WTC11 (cell line): ENCODE measurements at regions not wholly inside any gene's neighbourhood (a gene's known extent, or its start where the extent isn't known, plus 50 kb on each side); places are given as distances from the start of the nearest gene placed in this dataset.

Source experiments
- ATAC-seq: fragments of 200-7000 bp; cut with Tn5 transposase; 2 replicates; pipeline ENCODE4 v1.10.0; 2021; ENCODE audit warnings: mild to moderate bottlenecking, moderate library complexity
- CTCF ChIA-PET: fragments of 300-600 bp; sonication (Branson Sonifier 250); formaldehyde crosslinking; loops from one replicate; lab custom pipeline; 2021; ENCODE audit warnings: antibody characterized with exemption; lab: Charles Lee
- POLR2A ChIA-PET: fragments of 350-600 bp; sonication (Branson Sonifier 250); formaldehyde crosslinking; loops from one replicate; lab custom pipeline; 2021; ENCODE audit warnings: antibody characterized with exemption; lab: Charles Lee
- DNase-seq: peaks from one replicate; pipeline ENCODE4 v3.0.0; 2021; ENCODE audit warnings: low spot score
- H3K27ac Mint-ChIP-seq: 2 replicates; pipeline ENCODE4 v1.8.0; 2021; ENCODE audit warnings: mixed read lengths
- H3K27me3 Mint-ChIP-seq: 2 replicates; pipeline ENCODE4 v1.8.0; 2021; ENCODE audit warnings: low read depth, mild to moderate bottlenecking, moderate library complexity, mixed read lengths
- H3K36me3 Mint-ChIP-seq: 2 replicates; pipeline ENCODE4 v1.8.0; 2021; ENCODE audit warnings: mixed read lengths
- H3K4me1 Mint-ChIP-seq: 2 replicates; pipeline ENCODE4 v1.8.0; 2022; ENCODE audit warnings: mixed read lengths
- H3K4me3 Mint-ChIP-seq: 2 replicates; pipeline ENCODE4 v1.8.0; 2021; ENCODE audit warnings: mild to moderate bottlenecking, moderate library complexity, mixed read lengths
- H3K9me3 Mint-ChIP-seq: 2 replicates; pipeline ENCODE4 v1.8.0; 2021; ENCODE audit warnings: mixed read lengths
- ARID4B ChIP-seq: sonication (generic); formaldehyde crosslinking; IDR thresholded peaks from 2 replicates; pipeline ENCODE4 v1.8.0; 2023; ENCODE audit warnings: missing genetic modification reagents, mild to moderate bottlenecking, borderline replicate concordance
- CBFB ChIP-seq: sonication (generic); formaldehyde crosslinking; IDR thresholded peaks from 2 replicates; pipeline ENCODE4 v1.8.1; 2022; ENCODE audit warnings: mild to moderate bottlenecking, low read depth, missing genetic modification reagents
- CREB1 ChIP-seq: sonication (generic); formaldehyde crosslinking; IDR thresholded peaks from 2 replicates; pipeline ENCODE4 v1.8.0; 2023; ENCODE audit warnings: mild to moderate bottlenecking, missing genetic modification reagents
- E2F4 ChIP-seq: sonication (generic); formaldehyde crosslinking; IDR thresholded peaks from 2 replicates; pipeline ENCODE4 v1.8.1; 2022; ENCODE audit warnings: low read depth, mild to moderate bottlenecking, moderate library complexity, missing genetic modification reagents, borderline replicate concordance
- ERG ChIP-seq: fragments of 250-450 bp; sonication (Bioruptor Pico); IDR thresholded peaks from 2 replicates; pipeline ENCODE4 v1.8.0; 2021; ENCODE audit warnings: mild to moderate bottlenecking
- FOXP4 ChIP-seq: sonication (generic); formaldehyde crosslinking; IDR thresholded peaks from 2 replicates; pipeline ENCODE4 v1.8.0; 2022; ENCODE audit warnings: mild to moderate bottlenecking, missing genetic modification reagents
- GABPB1 ChIP-seq: sonication (generic); formaldehyde crosslinking; IDR thresholded peaks from 2 replicates; pipeline ENCODE4 v1.8.1; 2023; ENCODE audit warnings: mild to moderate bottlenecking, missing genetic modification reagents
- JUN ChIP-seq: sonication (generic); formaldehyde crosslinking; IDR thresholded peaks from 2 replicates; pipeline ENCODE4 v1.8.0; 2023; ENCODE audit warnings: mild to moderate bottlenecking, missing genetic modification reagents
- MAX ChIP-seq: sonication (generic); formaldehyde crosslinking; IDR thresholded peaks from 2 replicates; pipeline ENCODE4 v1.8.0; 2022; ENCODE audit warnings: mild to moderate bottlenecking, missing genetic modification reagents
- NR3C1 ChIP-seq: sonication (generic); formaldehyde crosslinking; conservative IDR thresholded peaks from 2 replicates; pipeline ENCODE4 v1.8.1; 2023; ENCODE audit warnings: low read depth, mild to moderate bottlenecking, missing genetic modification reagents
- PRDM15 ChIP-seq: sonication (generic); formaldehyde crosslinking; IDR thresholded peaks from 2 replicates; pipeline ENCODE4 v1.8.0; 2022; ENCODE audit warnings: missing genetic modification reagents
- PREB ChIP-seq: sonication (generic); formaldehyde crosslinking; IDR thresholded peaks from 2 replicates; pipeline ENCODE4 v1.8.1; 2022; ENCODE audit warnings: mild to moderate bottlenecking, missing genetic modification reagents, moderate library complexity, borderline replicate concordance
- SMAD3 ChIP-seq: sonication (generic); formaldehyde crosslinking; IDR thresholded peaks from 2 replicates; pipeline ENCODE4 v1.8.0; 2022; ENCODE audit warnings: missing genetic modification reagents, mild to moderate bottlenecking, borderline replicate concordance
- SMAD4 ChIP-seq: sonication (generic); formaldehyde crosslinking; IDR thresholded peaks from 2 replicates; pipeline ENCODE4 v1.8.0; 2022; ENCODE audit warnings: mild to moderate bottlenecking, missing genetic modification reagents
- ZNF219 ChIP-seq: sonication (generic); formaldehyde crosslinking; IDR thresholded peaks from 2 replicates; pipeline ENCODE4 v1.8.0; 2023; ENCODE audit warnings: missing genetic modification reagents, mild to moderate bottlenecking, borderline replicate concordance
- ZNF232 ChIP-seq: sonication (generic); formaldehyde crosslinking; IDR thresholded peaks from 2 replicates; pipeline ENCODE4 v1.8.0; 2022; ENCODE audit warnings: mild to moderate bottlenecking, missing genetic modification reagents
- ZNF423 ChIP-seq: fragments of 250-450 bp; sonication (Bioruptor Pico); IDR thresholded peaks from 2 replicates; pipeline ENCODE4 v2.1.2; 2022; ENCODE audit warnings: mild to moderate bottlenecking, moderate library complexity

GRCh38 chr10:130924138-130924819 is 387.2 kb downstream of the TCERG1L start (continued):
- TF ChIP-seq ARID4B (CRISPR knock-in tag) (peak; percentile 73; the same call in 1 of the 2 replicates), GABPB1 (CRISPR knock-in tag) (no peak), PRDM15 (CRISPR knock-in tag) (no peak), PREB (CRISPR knock-in tag) (no peak), FOXP4 (CRISPR knock-in tag) (peak; percentile 90; the same call in 1 of the 2 replicates), JUN (CRISPR knock-in tag) (no peak), SMAD4 (CRISPR knock-in tag) (0 out of 2 replicates have a peak, but pooled peaks have one; percentile 52), SMAD3 (CRISPR knock-in tag) (peak; percentile 64; the same call in 1 of the 2 replicates), E2F4 (CRISPR knock-in tag) (peak; percentile 39; the same call in 1 of the 2 replicates), CBFB (CRISPR knock-in tag) (no peak), CREB1 (CRISPR knock-in tag) (no peak), NR3C1 (no peak)

- DNase-seq (no peak), ATAC-seq (no peak)
- Mint-ChIP-seq H3K4me3 (no peak overlapping the region), H3K27me3 (no peaks in the 10 kb centered on the region), H3K27ac (no peak overlapping the region), H3K36me3 (peaks cover 23% of the 10 kb centered on the region), H3K4me1 (no peaks in the 10 kb centered on the region), H3K9me3 (peaks cover 10% of the 10 kb centered on the region)
- ChIA-PET CTCF (no interaction called here), POLR2A (no interaction called here)
- no peak for TF ChIP-seq MAX (CRISPR knock-in tag)
- TF ChIP-seq ZNF423 (CRISPR knock-in tag): no peak
- no peak for TF ChIP-seq ZNF219 (CRISPR knock-in tag)
- TF ChIP-seq PRDM15 (CRISPR knock-in tag): no peak
- TF ChIP-seq ERG (CRISPR knock-in tag): no peak
- no peak for TF ChIP-seq ZNF232
Measured at GRCh38 chr10:130926442-130926841, 385.1 kb downstream of the TCERG1L start.
